ENCODE measurements at regions not wholly inside any gene's neighbourhood (a gene's known extent, or its start where the extent isn't known, plus 50 kb on each side); places are given as distances from the start of the nearest gene placed in this dataset.
A peak's percentile ranks its signal among the peaks of the same experiment; 100 is the strongest.

DNA sequence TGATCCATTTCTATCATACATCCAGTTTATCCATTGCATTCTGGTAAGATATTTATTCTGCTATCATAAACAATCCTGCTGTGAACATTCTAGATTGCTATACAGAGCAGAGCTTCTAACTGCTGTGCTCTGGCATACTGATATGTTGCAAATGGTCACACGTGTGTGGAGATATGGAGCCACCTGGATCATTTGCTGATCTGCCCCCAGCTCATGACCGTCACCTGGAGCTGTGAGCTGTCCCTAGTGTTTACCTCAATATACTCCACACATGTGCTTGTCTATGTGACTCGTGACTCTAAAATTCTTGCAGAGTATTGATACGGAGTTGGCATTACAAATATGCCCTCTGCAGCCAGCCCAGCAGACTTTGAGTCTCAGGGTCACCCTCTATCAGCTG lies 164.5 kb upstream of the ZFHX3 start:
- no peak for DNase-seq (ENCODE audit: low read depth)

GRCh38 chr16:73210686-73211085 lies 162.8 kb upstream of the ZFHX3 start:
- DNase-seq (ENCODE audit: low read depth): no peak

GRCh38 chr16:73210084-73210483 lies 162.2 kb upstream of the ZFHX3 start:
- DNase-seq (ENCODE audit: low read depth): no peak

DNA sequence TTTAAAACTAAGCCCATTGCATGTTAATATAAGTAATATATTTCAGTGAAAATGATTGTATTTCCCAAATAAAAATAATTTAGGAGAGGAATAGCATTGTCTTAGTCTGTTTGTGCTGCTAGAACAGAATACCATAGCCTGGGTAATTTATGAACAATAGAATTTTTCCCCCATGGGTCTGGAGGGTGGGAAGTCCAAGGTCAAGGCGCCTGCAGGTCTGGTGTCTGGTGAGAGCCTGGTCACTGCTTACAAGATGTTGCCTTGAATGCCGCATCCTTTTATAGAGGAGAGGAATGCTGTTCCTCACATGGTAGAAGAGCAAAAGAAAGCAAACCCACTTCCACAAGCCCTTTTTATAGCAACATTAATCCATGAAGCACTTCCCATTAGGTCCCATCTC lies 161.3 kb upstream of the ZFHX3 start:
- DNase-seq (ENCODE audit: low read depth): no peak

DNA sequence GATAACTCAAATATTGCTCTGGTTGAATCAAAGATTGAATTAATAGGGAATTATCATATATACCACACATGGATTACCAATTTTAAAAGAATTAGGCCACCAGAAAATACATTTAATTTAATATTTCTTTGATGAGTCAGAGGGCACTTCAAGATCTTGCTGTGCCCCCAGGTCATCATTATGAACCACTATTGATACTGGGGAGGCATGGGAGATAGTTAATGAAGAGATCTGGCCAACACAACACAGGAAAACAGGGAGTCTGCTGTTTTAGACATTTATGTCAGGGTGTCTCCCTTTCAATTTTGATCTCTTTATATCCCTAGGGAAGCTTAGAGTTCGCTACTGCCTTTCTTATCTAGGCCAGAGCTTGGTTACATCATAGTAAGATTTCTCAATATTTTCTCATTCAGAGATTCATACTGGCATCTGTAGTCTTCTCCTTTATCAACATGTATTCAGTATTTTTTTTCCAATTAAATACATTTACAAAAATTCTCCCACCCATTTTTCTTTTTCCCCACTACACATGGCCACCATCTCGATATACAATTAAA lies 158.3 kb upstream of the ZFHX3 start:
- DNase-seq (ENCODE audit: low read depth): no peak

GRCh38 chr16:73205153-73205886 lies 157.4 kb upstream of the ZFHX3 start:
- no peak for DNase-seq (ENCODE audit: low read depth)

DNA sequence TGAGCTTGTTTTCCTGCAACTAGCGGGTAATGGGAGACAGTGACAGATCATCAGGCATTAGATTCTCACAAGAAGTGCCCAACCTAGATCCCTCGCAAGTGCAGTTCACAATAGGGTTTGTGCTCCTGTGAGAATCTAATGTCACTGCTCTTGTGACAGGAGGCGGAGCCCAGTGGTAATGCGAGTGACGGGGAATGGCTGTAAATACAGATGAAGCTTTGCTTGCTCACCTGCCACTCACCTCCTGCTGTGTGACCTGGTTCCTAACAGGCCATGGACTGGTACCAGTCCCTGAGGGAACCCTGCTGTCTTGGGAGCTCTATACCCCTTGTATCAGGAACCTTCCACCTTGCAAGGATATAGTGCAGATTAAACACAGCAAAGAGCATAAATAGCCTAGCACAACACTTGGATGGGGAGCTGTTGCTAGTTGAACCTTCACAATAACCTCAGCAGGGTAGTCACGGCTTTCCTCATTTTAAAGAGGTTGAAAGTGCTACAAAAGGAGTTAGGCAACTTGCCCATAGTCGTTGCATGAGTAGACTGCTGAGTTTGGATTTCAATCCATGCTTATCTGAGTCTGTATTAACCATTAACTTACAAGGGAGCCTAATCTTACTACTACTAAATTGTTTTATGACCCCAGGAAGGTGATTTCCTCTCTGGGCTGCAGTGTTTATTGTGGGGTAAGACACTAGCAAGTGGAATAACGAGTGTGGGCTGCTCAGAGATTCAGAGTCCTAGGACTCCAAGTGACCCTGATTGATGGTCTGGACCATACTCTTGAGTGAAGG lies 156.6 kb upstream of the ZFHX3 start:
- DNase-seq (ENCODE audit: low read depth): no peak

DNA sequence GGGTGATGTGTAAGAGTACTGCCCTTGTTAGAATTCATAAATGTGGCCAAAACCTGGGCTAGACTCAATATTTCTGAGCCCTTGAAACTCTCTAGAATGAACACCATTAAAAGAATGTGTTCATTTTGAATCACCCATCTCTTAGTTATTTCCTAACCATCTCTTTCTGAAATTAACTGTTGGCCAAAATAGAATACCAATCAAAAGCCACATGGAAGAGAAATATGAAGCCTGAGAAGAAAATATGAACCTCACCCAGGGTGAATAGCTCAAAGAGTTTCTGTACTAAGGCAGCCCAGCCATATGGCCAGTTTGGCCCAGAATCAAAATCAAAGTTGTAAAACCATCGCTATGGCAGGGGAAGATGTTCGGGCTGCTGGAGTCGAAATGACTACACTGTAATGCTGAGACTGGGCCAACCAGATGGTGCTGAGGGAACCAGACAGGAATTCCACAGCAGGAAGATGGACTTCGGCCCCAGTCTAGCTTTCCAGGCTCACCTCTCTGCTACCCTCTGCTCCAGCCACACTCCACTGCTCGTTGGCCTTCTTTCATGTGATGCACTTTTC lies 154.3 kb upstream of the ZFHX3 start:
- DNase-seq (ENCODE audit: low read depth): no peak

DNA sequence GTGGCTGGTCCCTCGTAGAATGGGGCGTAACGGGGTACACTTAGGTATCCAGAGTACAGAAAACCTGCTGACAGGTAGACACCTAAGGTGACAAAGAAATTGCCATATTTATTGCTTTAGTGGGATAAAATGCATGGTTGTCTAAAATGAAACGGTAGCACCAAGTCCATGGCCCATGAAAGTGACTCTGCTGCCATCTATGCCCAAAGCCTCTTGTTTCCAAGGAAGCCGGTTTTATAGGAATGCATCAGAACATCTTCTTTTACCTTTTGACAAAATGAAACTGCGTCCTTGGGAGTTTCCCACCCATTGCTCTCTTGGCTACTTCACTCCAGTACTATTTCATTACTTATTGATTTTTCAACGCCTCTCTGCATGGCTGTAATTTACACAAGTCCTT lies 151.3 kb upstream of the ZFHX3 start:
- no peak for DNase-seq (ENCODE audit: low read depth)

GRCh38 chr16:73198481-73198880 lies 150.6 kb upstream of the ZFHX3 start:
- no peak for DNase-seq (ENCODE audit: low read depth)

GRCh38 chr16:73197598-73197997 lies 149.7 kb upstream of the ZFHX3 start:
- no peak for DNase-seq (ENCODE audit: low read depth)

- peak; percentile 0 for DNase-seq (ENCODE audit: low read depth)
Observed at GRCh38 chr16:73196670-73197069, 148.7 kb upstream of the ZFHX3 start.

- DNase-seq (ENCODE audit: low read depth): no peak
Observed at GRCh38 chr16:73193464-73193863, 145.5 kb upstream of the ZFHX3 start.

DNA sequence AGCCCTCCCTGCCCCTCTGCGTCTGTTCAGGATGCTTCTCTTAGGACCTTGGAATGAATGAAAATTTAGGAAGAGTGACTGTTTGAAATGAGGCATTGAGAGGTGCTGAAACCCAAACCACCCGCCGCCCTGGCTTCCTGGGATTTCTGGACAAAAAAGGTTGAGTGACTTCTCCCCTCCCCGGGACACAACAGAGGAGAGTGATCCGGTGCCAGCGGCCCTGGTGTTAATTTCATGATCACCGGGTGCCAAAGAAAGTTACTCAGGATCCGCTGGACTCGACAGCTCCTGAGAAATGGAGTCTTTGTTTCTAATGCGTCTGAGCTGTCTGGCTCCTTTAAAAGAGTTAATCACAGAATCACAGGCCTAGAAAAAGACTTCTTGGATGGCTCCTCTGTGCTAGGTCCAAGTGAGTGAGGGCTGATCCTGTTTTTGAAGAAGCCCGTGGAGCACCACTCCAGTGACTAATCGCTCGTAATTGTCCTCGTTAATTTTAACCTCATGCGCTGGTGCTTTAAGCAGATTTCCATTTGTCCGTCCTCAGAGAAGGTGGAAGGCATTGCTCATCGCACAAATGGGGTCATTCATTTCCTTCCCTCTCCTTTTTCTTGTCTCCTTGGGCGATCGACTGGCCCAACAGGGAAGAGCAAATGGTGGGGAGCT lies 144.4 kb upstream of the ZFHX3 start:
- DNase-seq (ENCODE audit: low read depth): no peak

DNA sequence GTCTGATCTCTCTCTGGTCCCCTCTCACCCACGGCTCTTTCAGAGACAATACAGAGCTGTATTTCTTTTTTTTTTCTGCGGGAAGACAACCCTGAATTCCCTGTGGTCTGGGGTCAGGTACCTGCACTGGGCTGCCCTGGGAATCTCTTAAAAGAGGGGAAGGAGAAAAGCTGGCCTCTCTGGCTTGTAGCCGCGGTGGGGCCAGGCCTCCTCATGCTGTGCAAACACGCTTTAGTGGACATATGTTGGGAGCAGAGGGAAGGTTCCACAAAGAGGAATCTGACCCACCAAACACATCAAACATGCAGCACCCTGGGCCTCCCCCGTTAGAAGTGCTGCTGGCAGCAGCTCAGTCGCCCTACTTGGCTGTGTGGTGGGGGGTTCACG lies 143.7 kb upstream of the ZFHX3 start:
- DNase-seq (ENCODE audit: low read depth): no peak

DNA sequence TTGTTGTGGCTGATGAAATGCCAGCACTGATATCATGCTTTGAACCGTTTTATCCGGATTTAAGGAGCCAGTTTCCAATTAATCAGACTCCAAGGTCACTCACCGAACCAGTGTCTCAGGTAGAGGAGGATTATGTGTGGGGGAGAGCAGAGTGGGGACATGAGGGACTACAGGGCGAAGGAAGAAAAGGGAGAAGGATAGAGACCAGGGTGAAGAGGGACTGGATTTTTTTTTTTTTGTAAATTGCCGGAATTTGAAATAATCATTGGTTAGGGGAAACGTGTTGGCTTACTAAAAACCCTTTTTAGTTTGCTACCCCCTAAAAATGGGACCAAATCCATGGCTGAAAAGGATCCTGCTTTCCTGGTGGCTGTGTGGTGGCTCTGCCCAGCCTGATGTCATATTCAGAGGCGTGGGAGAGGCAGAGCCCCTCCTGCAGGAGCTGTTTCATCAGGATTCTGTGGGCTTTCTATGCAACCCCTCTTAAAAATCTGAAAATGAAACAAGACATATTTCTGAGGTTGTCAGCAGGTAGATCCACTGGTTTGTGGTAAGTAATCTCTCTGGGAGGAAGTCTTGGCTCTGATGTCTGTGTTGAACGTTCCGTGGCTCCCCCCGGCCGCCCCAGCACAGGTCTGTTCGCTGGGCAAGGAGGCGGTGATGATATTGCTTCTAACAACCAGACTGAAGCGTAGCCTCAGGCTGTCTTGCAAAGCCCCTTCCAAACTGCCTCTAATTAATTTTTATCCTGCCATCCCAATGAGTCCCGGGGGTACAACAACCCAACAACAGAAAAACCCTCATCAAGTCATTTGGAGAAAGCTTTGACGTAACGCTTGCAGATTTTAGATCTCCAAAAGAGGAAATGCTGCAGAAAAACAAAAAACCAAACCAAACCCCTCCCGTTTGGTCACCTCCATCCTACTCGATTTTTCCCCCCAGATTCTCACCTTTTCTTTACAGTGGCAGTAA lies 143.0 kb upstream of the ZFHX3 start:
- no peak for DNase-seq (ENCODE audit: low read depth)

DNA sequence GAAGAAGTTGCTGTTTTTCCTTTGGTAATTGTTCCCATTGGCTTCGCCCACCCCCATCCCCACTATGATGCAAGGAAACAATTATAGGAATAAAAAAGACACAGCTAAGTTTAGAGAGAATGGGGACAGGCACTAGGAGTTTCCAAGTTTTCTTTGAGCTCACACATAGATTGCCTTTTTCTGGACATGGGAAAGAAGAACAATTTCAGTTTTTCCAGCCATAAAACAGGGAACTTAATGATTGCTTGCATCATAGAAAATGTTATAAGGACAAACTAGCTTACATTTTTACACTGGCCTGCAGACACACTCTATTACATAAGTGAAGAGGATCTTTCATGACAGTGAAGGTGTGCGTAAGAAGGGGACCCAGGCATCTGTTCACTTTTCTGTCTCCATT lies 142.3 kb upstream of the ZFHX3 start:
- DNase-seq (ENCODE audit: low read depth): no peak

- no peak for DNase-seq (ENCODE audit: low read depth)
Observed at GRCh38 chr16:73189136-73189535, 141.2 kb upstream of the ZFHX3 start.

DNA sequence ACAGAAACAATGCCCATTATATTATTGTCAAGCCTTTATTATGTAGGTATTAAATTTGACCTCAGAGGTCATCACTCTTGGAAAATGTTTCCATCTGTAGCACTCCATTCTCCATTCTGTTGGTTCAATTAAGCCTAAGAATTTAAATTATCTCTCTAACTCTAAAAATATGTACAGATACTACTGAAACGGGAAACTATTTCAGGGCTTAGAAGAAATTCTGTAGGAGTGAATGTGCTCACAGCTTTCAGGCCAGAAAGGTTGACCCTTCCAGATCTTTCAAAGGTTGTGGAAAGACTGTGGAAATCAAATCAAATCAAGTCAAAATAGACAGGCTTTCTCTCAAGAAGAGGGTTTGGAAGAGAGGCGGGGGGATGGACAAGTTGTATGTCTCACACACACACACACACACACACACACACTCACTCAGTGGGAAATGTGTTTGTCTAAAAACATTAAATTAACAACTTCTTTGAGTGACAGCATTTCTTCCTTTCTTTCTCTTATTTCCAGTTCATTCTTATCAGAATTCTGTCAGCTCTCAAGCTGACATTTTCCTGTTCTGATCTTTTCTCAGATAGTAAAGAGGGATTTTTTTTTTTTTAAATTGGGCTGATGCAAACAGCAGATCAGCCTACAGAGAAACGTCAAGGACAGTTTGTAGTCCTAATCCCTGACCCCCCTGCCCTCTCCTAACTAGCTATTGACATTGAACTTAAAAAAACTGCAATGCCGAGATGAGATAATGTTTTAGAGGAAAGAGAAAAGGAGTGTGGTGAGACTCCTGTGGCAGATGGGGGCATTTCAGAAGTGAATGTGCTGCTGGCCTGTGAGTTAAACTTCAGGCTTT lies 139.0 kb upstream of the ZFHX3 start:
- no peak for DNase-seq (ENCODE audit: low read depth)

DNA sequence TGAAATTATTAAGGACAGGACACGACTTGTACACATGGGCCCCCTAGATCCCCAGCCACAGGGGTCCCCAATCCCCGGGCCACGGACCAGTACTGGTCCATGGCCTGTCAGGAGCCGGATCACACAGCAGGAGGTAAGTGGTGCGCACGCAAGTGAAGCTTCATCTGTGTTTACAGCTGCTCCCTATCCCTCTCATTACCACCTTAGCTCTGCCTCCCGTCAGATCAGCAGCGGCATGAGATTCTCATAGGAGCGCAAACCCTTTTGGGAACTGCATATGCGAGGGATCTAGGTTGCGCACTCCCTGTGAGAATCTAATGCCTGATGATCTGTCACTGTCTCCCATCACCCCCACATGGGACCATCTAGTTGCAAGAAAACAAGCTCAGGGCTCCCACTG lies 137.8 kb upstream of the ZFHX3 start:
- DNase-seq (ENCODE audit: low read depth): no peak

All from stimulated activated CD8-positive, alpha-beta memory T cell treated with anti-CD3 and anti-CD28 coated beads, Interleukin-15, amount 100 ng/mL, for 1 hour (primary cell).